GM19023 (cell line): ENCODE measurements at regions not wholly inside any gene's neighbourhood (a gene's known extent, or its start where the extent isn't known, plus 50 kb on each side); places are given as distances from the start of the nearest gene placed in this dataset.

Source experiments
- ATAC-seq: cut with Tn5 transposase; IDR thresholded peaks from one replicate; pipeline ENCODE4 v1.9.1; 2021; ENCODE audit warnings: mild to moderate bottlenecking, moderate library complexity; ENCODE audit not compliant: unreplicated experiment

- ATAC-seq = no peak
Measured at GRCh38 chr6:23957017-23957416, 169.0 kb upstream of the NRSN1 start.

GRCh38 chr6:23964865-23965264 lies 161.2 kb upstream of the NRSN1 start:
- no peak for ATAC-seq

GRCh38 chr6:23969344-23969743 lies 156.7 kb upstream of the NRSN1 start:
- no peak for ATAC-seq

GRCh38 chr6:23977706-23978105 lies 148.3 kb upstream of the NRSN1 start:
- ATAC-seq = no peak

GRCh38 chr6:23980965-23981364 lies 145.1 kb upstream of the NRSN1 start:
- no peak for ATAC-seq

GRCh38 chr6:23981923-23982322 lies 144.1 kb upstream of the NRSN1 start:
- ATAC-seq = no peak

- no peak for ATAC-seq
Measured at GRCh38 chr6:23983735-23984134, 142.3 kb upstream of the NRSN1 start.

- no peak for ATAC-seq
Measured at GRCh38 chr6:23985015-23985414, 141.0 kb upstream of the NRSN1 start.

- ATAC-seq = no peak
Measured at GRCh38 chr6:23989885-23990533, 136.0 kb upstream of the NRSN1 start.

- ATAC-seq = no peak
Measured at GRCh38 chr6:23994013-23994412, 132.0 kb upstream of the NRSN1 start.

- no peak for ATAC-seq
Measured at GRCh38 chr6:24004062-24004461, 122.0 kb upstream of the NRSN1 start.

GRCh38 chr6:24004659-24005058 lies 121.4 kb upstream of the NRSN1 start:
- no peak for ATAC-seq

GRCh38 chr6:24006254-24006653 lies 119.8 kb upstream of the NRSN1 start:
- ATAC-seq = no peak

GRCh38 chr6:24009319-24009718 lies 116.7 kb upstream of the NRSN1 start:
- no peak for ATAC-seq

GRCh38 chr6:24010133-24010532 lies 115.9 kb upstream of the NRSN1 start:
- no peak for ATAC-seq

GRCh38 chr6:24016286-24016685 lies 109.7 kb upstream of the NRSN1 start:
- ATAC-seq = no peak

GRCh38 chr6:24016857-24017256 lies 109.2 kb upstream of the NRSN1 start:
- ATAC-seq = no peak

GRCh38 chr6:24019393-24019792 lies 106.6 kb upstream of the NRSN1 start:
- ATAC-seq = no peak

GRCh38 chr6:24019830-24020229 lies 106.2 kb upstream of the NRSN1 start:
- ATAC-seq = no peak

- ATAC-seq = no peak
Measured at GRCh38 chr6:24026050-24026449, 100.0 kb upstream of the NRSN1 start.

GRCh38 chr6:24031496-24031895 lies 94.5 kb upstream of the NRSN1 start:
- no peak for ATAC-seq

GRCh38 chr6:24032896-24033688 lies 92.9 kb upstream of the NRSN1 start:
- no peak for ATAC-seq

- ATAC-seq = no peak
Measured at GRCh38 chr6:24043848-24044247, 82.2 kb upstream of the NRSN1 start.
